GM19438 (cell line): ENCODE measurements at regions not wholly inside any gene's neighbourhood (a gene's known extent, or its start where the extent isn't known, plus 50 kb on each side); places are given as distances from the start of the nearest gene placed in this dataset.
A peak's percentile ranks its signal among the peaks of the same experiment; 100 is the strongest.
"Not testable (repeated sequence)": the region's sequence is repeated elsewhere in the genome, so short reads cannot be mapped to it uniquely, and the experiment has no call there.

Experiments
- ATAC-seq: cut with Tn5 transposase; IDR thresholded peaks from one replicate; pipeline ENCODE4 v1.9.1; 2021; ENCODE audit warnings: low read depth; ENCODE audit not compliant: unreplicated experiment

DNA sequence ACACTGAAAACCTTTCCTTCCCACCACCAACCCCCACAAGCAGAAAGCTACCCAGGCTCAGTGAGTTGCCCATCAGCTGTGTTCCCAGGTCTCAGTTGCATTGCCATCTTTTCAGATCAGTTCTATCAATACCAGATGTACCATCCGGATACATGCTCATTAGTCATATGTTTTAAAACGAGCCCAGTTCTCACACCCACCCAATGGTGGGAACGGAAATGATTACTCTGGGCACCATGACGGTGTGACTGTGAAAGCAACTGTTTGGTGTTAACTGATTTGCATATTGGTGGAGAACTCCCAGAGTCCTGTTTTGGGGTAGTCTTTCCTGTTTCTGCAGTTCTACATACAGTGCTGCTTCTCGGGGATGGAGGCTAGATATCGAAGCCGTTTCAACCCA is 212.3 kb downstream of the TRIM36 start:
- ATAC-seq, result peak; percentile 80

- no peak for ATAC-seq
These were observed 216.1 kb downstream of the TRIM36 start for GRCh38 chr5:114953565-114953964.

GRCh38 chr5:114952876-114953275 is 216.8 kb downstream of the TRIM36 start:
- no peak for ATAC-seq

- ATAC-seq, result no peak
These were observed 220.0 kb downstream of the TRIM36 start for GRCh38 chr5:114949756-114950155.

GRCh38 chr5:114948986-114949621 is 220.6 kb downstream of the TRIM36 start:
- no peak for ATAC-seq

- ATAC-seq, result no peak
These were observed 221.3 kb downstream of the TRIM36 start for GRCh38 chr5:114948363-114948762.

DNA sequence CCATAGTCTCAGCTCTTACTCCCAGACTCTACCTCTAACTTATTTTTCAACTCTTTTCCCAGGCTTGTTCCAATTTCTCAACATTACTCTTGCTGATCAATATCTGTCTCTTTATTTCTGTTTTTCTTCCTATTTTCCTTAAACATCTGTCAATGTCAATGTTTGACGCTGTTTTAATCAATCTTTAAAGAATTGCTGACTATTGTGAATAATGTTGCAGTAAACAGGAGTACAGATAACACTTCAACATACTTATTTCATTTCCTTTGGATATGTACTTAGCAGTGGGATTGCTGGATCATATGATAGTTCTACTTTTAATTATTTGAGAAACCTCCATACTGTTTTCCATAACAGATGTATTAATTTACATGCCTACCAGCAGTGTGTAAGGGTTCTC is 229.0 kb downstream of the TRIM36 start:
- no peak for ATAC-seq

DNA sequence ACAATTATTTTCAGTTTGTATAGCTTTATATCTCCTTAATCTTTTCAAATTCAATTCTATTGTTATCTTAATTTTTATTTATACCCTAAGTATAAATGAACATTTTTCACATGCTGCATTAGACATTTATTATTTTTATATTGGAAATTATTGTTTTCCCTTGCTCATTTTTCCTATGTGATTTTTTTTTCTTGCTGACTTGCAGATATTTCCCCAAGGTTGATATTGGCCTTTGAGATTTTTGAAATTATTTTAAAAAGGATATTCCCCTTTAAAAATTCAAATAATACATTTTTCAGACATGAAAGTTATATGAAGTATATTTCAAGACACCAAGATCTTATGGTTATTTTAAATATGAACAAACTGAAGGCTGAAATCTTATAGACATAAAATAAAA is 234.2 kb downstream of the TRIM36 start:
- no peak for ATAC-seq

DNA sequence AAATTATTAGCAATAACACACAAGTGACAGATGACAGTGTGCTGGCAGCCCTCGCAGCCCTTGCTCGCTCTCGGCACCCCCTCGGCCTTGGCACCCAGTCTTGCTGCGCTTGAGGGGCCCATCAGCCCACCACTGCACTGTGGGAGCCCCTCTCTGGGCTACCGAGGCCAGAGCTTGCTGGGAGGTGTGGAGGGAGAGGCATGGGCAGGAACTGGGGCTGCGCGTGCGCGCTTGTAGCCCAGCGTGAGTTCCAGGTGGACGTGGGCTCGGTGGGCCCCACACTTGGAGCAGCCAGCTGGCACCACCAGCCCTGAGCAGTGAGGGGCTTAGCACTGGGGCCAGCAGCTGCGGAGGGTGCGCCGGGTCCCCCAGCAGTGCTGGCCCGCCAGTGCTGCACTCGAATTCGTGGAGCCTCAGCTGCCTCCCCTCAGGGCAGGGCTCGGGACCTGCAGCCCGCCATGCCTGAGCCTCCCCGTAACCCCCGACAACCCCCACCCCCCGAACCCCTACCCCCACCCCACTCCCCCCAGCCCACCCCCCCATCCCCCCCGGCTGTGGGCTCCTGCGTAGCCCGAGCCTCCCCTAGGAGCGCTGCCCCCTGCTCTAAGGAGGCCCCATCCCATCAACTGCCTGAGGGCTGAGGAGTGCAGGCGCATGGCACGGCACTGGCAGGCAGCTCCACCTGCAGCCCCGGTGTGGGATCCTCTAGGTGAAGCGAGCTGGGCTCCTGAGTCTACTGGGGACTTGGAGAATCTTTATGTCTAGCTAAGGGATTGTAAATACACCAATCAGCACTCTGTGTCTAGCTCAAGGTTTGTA is 240.9 kb downstream of the TRIM36 start:
- ATAC-seq, result no peak

- no peak for ATAC-seq
These were observed 244.9 kb downstream of the TRIM36 start for GRCh38 chr5:114924769-114925168.

GRCh38 chr5:114912189-114912920 is 257.4 kb downstream of the TRIM36 start:
- no peak for ATAC-seq

GRCh38 chr5:114910727-114911126 is 259.0 kb downstream of the TRIM36 start:
- no peak for ATAC-seq

- ATAC-seq, result no peak
These were observed 260.3 kb downstream of the TRIM36 start for GRCh38 chr5:114909424-114909823.

DNA sequence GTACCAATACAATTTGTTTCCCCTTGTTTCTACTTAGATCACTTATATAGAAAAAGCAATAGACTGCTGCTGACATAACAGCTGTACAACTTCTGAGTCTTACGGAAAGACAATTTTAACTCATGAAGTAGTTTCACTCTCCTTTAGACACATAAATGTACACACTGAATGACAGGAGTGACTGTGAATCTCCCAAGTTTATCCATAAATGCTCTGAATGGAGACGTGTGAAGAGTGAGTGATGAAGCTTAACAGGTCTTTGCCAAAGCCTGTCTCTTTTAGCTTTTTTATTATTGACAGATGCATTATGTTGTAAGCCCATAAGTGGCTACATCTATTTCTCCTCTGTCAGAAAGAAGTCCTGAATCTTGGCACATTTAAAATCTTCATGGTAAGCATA is 265.9 kb downstream of the TRIM36 start:
- ATAC-seq, result no peak

- no peak for ATAC-seq
These were observed 271.1 kb downstream of the TRIM36 start for GRCh38 chr5:114898602-114899001.

- ATAC-seq, result no peak
These were observed 286.0 kb downstream of the TRIM36 start for GRCh38 chr5:114883675-114884074.

DNA sequence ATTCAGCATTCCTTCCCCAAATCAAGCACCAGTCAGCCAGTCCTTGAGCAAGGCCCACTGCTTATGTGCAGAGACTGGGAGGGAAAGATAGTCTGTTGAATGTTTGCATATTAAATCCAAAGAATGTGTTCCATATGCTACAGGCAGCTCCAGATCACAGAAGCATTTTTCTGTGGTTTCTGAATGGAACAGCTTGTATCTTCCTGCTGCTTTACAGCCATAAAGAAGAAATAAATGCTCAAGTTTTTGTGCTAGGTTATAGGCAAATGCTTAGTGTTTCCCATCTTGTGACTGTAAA is 310.3 kb downstream of the TRIM36 start:
- ATAC-seq, result no peak

DNA sequence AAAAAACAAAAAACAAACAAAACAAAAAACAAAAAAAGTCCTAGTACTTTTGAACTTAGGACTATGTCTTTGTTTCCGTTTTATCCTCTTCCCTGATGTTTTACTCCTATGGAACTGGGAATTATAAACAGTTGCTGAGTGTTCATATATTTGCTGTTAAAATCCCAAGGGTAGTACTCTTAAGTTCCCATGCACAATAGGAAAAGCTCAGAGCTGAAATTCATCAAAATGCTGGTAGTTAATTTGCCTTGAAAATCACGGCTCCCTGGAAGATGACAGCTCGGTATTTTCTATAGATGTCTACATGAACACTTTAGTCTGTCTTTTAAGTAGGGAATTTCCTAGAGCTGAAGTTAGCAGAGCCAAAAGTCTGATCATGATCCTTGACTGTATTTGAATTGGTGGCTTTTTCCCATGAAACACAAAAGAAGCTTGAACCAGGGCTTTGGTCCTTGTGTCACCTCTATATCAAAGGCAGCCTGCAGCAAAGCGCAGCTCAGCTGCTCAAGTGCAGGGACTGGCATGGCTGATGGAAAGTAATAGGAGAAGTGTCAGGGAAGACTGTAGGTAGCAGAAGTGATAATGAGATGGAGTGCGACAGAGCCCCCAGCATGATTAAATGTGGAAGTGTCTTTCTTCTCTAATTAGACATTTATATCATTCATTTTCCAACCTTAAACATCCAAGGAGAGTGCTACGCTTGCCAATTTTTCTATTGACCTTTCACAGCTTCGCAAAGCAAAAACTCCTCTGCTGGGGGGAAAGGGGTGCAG is 310.9 kb downstream of the TRIM36 start:
- ATAC-seq, result no peak

DNA sequence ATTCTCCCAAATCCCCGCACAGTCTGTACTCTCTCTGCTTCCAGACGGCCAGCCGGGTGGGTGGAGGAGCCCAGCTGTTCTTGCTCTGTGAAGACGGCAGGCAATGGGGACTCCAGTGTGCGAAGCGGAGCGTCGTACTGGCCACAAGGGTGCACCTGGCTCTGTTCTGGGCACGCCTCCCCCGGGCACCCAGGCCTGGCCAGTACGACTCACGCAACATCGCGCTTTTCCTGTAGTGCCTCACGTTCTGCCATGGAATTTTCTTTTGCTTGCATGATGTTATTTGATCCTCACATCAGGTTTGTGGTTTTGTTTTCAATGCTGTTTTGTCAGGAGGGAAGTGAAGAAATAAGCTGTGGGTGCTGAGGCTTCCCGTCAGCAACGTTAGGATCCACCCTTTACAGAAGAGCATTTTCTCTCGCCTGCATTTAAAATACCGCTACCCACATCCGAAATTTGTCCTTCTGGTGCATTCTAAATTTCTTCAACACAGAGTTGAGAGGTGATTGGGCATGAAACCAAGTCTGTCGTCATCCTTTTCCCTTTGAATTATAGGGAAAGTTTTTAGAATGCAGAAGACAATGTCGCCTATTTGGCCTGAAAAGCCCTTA is 311.7 kb downstream of the TRIM36 start:
- no peak for ATAC-seq

DNA sequence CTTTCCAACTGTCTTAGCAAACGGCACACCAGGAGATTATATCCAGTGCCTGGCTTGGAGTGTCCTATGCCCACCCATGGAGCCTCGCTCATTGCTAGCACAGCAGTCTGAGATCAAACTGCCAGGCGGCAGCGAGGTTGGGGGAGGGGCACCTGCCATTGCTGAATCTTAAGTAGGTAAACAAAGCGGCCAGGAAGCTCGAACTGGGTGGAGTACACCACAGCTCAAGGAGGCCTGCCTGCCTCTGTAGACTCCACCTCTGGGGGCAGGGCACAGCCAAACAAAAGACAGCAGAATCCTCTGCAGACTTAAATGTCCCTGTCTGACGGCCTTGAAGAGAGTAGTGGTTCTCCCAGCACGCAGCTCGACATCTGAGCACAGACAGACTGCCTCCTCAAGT is 325.0 kb downstream of the TRIM36 start:
- not testable (repeated sequence) for ATAC-seq

GRCh38 chr5:114839360-114839759 is 330.3 kb downstream of the TRIM36 start:
- no peak for ATAC-seq
